ENCODE measurements at regions not wholly inside any gene's neighbourhood (a gene's known extent, or its start where the extent isn't known, plus 50 kb on each side); places are given as distances from the start of the nearest gene placed in this dataset.

- no peak overlapping the region for H3K4me3 ChIP-seq (ENCODE audit: low read depth, low read length)
- DNase-seq (ENCODE audit: low read depth), result no peak
- TF ChIP-seq, protein P1, sequence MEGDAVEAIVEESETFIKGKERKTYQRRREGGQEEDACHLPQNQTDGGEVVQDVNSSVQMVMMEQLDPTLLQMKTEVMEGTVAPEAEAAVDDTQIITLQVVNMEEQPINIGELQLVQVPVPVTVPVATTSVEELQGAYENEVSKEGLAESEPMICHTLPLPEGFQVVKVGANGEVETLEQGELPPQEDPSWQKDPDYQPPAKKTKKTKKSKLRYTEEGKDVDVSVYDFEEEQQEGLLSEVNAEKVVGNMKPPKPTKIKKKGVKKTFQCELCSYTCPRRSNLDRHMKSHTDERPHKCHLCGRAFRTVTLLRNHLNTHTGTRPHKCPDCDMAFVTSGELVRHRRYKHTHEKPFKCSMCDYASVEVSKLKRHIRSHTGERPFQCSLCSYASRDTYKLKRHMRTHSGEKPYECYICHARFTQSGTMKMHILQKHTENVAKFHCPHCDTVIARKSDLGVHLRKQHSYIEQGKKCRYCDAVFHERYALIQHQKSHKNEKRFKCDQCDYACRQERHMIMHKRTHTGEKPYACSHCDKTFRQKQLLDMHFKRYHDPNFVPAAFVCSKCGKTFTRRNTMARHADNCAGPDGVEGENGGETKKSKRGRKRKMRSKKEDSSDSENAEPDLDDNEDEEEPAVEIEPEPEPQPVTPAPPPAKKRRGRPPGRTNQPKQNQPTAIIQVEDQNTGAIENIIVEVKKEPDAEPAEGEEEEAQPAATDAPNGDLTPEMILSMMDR (IDR thresholded peaks at IDR 0.05; ENCODE audit: insufficient read depth, low read length), result no peak
These were observed 177.0 kb downstream of the RBM46 start for GRCh38 chr4:154958121-154958520.

GRCh38 chr4:154958621-154959358 is 177.7 kb downstream of the RBM46 start:
- no peak overlapping the region for H3K4me3 ChIP-seq (ENCODE audit: low read depth, low read length)
- TF ChIP-seq, protein P1 (IDR thresholded peaks at IDR 0.05; ENCODE audit: insufficient read depth, low read length), result no peak
- peak; percentile 61 for DNase-seq (ENCODE audit: low read depth)

- DNase-seq (ENCODE audit: low read depth), result no peak
- TF ChIP-seq, protein P1 (IDR thresholded peaks at IDR 0.05; ENCODE audit: insufficient read depth, low read length), result no peak
These were observed 178.7 kb downstream of the RBM46 start for GRCh38 chr4:154959756-154960155.

GRCh38 chr4:154960476-154960875 is 179.4 kb downstream of the RBM46 start:
- no peak overlapping the region for H3K4me3 ChIP-seq (ENCODE audit: low read depth, low read length)
- TF ChIP-seq, protein P1 (IDR thresholded peaks at IDR 0.05; ENCODE audit: insufficient read depth, low read length), result no peak
- DNase-seq (ENCODE audit: low read depth), result no peak

More at GRCh38 chr4:154959756-154960155, 178.7 kb downstream of the RBM46 start:
- no peak overlapping the region for H3K4me3 ChIP-seq (ENCODE audit: low read depth, low read length)

GRCh38 chr4:154961263-154961662 is 180.2 kb downstream of the RBM46 start:
- no peak for DNase-seq (ENCODE audit: low read depth)
- no peak overlapping the region for H3K4me3 ChIP-seq (ENCODE audit: low read depth, low read length)
- TF ChIP-seq, protein P1 (IDR thresholded peaks at IDR 0.05; ENCODE audit: insufficient read depth, low read length), result no peak

DNA sequence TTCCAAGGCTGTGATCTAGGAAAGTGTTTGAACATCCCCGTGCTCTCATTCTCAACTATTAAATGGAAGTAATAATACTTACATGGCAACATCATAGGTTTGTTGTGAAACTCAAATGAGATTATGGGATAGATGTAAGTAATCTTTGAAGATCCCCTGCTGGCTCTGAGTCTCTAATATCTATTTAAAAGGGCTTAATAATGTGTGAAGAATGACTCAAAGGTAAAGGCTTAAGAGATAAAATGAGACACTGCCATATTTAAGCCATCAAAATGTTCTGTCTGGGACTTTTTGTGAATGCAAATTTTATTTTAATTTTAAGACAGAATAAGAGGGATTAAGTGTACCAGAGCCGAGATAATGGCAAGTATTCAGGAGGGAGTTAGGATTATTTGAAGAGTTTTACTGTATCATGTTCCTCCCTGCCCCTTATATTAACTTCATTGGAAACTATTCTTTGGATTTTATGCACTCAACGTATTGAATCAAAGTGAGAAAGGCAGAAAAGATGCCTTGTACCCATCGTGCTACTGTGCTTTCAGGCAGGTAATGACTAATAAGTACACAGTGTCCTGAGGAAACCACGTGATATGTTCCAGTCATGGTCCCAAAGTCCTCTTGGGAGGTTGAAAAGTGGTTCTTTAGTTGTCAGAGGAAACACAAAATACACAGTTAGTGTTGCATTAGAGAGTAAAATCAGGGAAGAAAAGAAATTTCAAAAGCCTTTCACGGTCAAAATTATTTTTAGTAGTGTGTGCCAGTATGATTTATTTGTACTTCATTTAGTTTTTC is 192.4 kb downstream of the RBM46 start:
- no peak for DNase-seq (ENCODE audit: low read depth)
- TF ChIP-seq, protein P1 (IDR thresholded peaks at IDR 0.05; ENCODE audit: insufficient read depth, low read length), result no peak
- no peak overlapping the region for H3K4me3 ChIP-seq (ENCODE audit: low read depth, low read length)

Measured in fibroblast of the aortic adventitia (primary cell).